ENCODE measurements at regions not wholly inside any gene's neighbourhood (a gene's known extent, or its start where the extent isn't known, plus 50 kb on each side); places are given as distances from the start of the nearest gene placed in this dataset.
"Not testable (repeated sequence)": the region's sequence is repeated elsewhere in the genome, so short reads cannot be mapped to it uniquely, and the experiment has no call there.

GRCh38 chr13:112250788-112251445 lies 125.2 kb upstream of the SPACA7 start:
- DNase-seq (no peak), ATAC-seq (no peak)
- intact Hi-C loops (cut with DNase I, micrococcal nuclease) = no loop called here

- intact Hi-C loops (cut with DNase I, micrococcal nuclease) = no loop called here
- ATAC-seq (no peak), DNase-seq (no peak)
Measured at GRCh38 chr13:112251930-112252585, 124.1 kb upstream of the SPACA7 start.

- ATAC-seq (no peak), DNase-seq (no peak)
- intact Hi-C loops (cut with DNase I, micrococcal nuclease) = no loop called here
Measured at GRCh38 chr13:112252804-112253590, 123.2 kb upstream of the SPACA7 start.

- ATAC-seq = no peak
- DNase-seq = no peak
- intact Hi-C loops (cut with DNase I, micrococcal nuclease) = no loop called here
Measured at GRCh38 chr13:112253631-112254030, 122.5 kb upstream of the SPACA7 start.

DNA sequence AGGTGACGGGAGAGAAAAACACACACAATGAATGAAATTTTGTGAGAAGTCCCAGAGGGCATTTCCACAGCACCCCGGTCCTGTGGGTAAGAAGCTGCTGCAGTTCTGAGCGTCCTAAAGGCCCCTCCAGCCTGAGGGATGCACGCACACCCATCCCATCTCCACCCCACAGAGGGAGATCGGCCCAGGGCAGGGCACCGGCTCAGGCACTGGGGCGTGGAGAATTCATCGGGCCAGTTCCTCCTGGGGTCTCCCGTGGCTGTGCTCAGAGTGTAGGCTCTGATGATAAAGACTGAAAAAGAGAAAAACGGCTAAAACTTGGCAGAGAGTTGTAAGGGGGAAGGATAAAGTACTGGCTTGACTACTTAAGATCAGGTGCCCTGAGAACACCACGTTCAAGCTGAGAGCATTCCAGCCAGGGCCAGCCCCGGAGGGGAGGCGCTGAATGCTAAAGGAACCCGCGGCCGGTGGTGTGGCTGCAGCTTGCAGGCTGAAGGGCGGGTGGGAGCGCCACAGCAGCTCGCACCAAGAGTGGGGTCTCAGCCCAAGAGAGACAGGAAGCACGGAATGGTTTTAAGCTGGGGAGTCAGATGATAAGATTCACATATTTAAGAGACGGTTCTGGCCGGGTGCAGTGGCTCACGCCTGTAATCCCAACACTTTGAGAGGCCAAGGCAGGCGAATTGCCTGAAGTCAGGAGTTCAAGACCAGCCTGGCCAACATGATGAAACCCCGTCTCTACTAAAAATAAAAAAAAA lies 121.9 kb upstream of the SPACA7 start:
- intact Hi-C loops (cut with DNase I, micrococcal nuclease) = no loop called here
- ATAC-seq (no peak), DNase-seq (no peak)

GRCh38 chr13:112254900-112255299 lies 121.3 kb upstream of the SPACA7 start:
- DNase-seq (no peak), ATAC-seq (no peak)
- intact Hi-C loops (cut with DNase I, micrococcal nuclease) = no loop called here

GRCh38 chr13:112255550-112256120 lies 120.5 kb upstream of the SPACA7 start:
- ATAC-seq (no peak), DNase-seq (no peak)
- intact Hi-C loops (cut with DNase I, micrococcal nuclease) = no loop called here

DNA sequence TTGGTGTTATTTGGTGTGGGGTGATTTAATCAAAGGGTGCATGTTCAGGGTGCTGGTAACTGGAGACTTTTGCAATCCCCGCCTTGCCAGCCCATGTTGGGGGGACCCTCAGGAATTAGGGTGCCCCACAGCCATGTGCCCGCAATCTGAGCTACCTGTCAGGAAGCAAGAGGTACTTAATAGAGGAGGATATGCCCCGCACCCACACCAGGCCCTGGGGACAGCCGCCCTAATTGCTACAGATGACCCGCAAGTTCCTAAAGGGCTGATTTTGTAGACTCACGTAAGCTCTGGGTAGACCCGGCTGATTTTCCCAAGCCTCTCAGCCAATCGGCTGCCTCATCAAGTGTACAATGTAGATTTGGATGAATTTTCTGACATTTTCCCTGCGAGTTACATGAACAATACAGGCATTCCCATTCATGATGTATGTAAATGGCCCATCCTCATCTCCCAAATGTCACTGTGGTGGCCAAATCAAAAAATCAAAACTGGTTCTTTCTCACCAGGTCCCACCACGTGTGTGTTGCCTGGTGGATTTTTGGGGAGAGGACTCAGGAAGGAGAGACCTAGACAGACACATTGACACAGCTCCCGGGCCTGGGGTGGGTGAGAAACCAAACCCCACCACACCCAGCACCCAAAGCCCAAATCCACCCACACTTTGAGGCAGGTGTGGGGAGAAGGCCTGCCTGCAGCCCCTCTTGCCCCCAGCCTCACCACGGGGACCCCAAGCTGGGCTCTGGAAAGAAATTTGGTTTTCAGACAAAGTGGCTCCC lies 119.2 kb upstream of the SPACA7 start:
- intact Hi-C loops (cut with DNase I, micrococcal nuclease) = no loop called here

GRCh38 chr13:112259511-112259910 lies 116.6 kb upstream of the SPACA7 start:
- intact Hi-C loops (cut with DNase I, micrococcal nuclease) = no loop called here
- ATAC-seq (no peak), DNase-seq (no peak)

More for the DNA sequence above, 119.2 kb upstream of the SPACA7 start:
- ATAC-seq (no peak), DNase-seq (no peak)

GRCh38 chr13:112260108-112261055 lies 115.8 kb upstream of the SPACA7 start:
- DNase-seq = no peak
- intact Hi-C loops (cut with DNase I, micrococcal nuclease) = no loop called here
- ATAC-seq = no peak

GRCh38 chr13:112261924-112262323 lies 114.2 kb upstream of the SPACA7 start:
- intact Hi-C loops (cut with DNase I, micrococcal nuclease) = no loop called here
- DNase-seq = no peak
- no peak for ATAC-seq

DNA sequence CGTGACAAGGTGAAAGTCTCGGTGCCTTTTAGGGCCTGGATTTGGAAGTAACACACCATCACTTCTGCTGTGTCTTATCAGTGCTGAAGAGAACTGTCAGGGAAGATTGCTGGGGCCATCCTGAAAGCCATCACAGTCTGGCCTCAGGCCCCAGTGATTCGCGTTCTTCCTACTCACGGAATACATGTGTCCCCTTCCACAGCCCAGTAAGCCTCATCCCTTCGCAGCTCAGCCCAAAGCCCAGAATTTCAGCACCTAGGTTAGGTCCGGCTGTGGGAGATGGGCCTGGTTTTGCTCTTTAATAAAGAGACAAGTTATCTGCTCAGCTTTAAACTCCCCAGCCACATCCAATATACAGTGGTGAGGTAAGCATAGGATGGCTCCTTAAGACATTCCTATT lies 113.0 kb upstream of the SPACA7 start:
- DNase-seq (no peak), ATAC-seq (no peak)
- intact Hi-C loops (cut with DNase I, micrococcal nuclease) = no loop called here

DNA sequence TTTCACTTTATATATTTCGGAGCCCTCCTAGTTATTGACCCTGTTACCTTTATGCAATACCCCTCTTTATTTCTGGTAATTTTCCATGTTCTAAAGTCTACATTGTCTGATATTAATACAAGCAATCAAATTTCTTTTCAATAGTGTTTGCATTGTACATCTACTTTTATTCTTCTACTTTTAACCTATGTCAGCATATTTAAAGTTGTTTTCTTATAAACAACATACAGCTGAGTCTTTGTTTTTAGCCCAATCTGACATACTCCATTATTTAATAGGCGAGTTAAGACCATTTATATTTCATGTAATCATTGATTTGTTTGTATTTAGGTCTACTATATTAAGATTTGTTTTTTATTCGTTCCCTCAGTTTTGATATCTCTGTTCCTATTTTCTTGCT lies 108.5 kb upstream of the SPACA7 start:
- intact Hi-C loops (cut with DNase I, micrococcal nuclease) = no loop called here
- DNase-seq (no peak), ATAC-seq (no peak)

GRCh38 chr13:112270951-112271350 lies 105.2 kb upstream of the SPACA7 start:
- intact Hi-C loops (cut with DNase I, micrococcal nuclease) = no loop called here
- DNase-seq = no peak
- no peak for ATAC-seq

GRCh38 chr13:112286733-112287132 lies 89.4 kb upstream of the SPACA7 start:
- intact Hi-C loops (cut with DNase I, micrococcal nuclease); DNase-seq; ATAC-seq: not testable (repeated sequence)

GRCh38 chr13:112320303-112320702 lies 55.9 kb upstream of the SPACA7 start:
- no peak for ATAC-seq
- intact Hi-C loops (cut with DNase I, micrococcal nuclease) = no loop called here
- no peak for DNase-seq

- DNase-seq (no peak), ATAC-seq (no peak)
- intact Hi-C loops (cut with DNase I, micrococcal nuclease) = no loop called here
Measured at GRCh38 chr13:112322557-112322956, 53.6 kb upstream of the SPACA7 start.

Data from left colon (tissue), 2 donors.